ENCODE measurements at regions not wholly inside any gene's neighbourhood (a gene's known extent, or its start where the extent isn't known, plus 50 kb on each side); places are given as distances from the start of the nearest gene placed in this dataset.

- intact Hi-C loops (cut with micrococcal nuclease) (no loop called here), in situ Hi-C loops (cut with MboI; ENCODE audit: low sequenced_read_pairs) (no loop called here), dilution Hi-C loops (cut with HindIII; ENCODE audit: low sequenced_read_pairs, unreplicated experiment) (no loop called here)
- H3K56ac ChIP-seq (ENCODE audit: extremely low read depth, insufficient read depth, low read length): no peak overlapping the region
- no peak overlapping the region for H3K23ac ChIP-seq (ENCODE audit: low read depth, low read length)
- H3K27me3 ChIP-seq (ENCODE audit: control insufficient read depth, insufficient read depth, low read length): peaks cover 21% of the 10 kb centered on the region
- no peak overlapping the region for H2BK120ac ChIP-seq (ENCODE audit: low read depth, low read length)
- H2AK9ac ChIP-seq (replicated peaks; ENCODE audit: low read depth, low read length, poor library complexity): no peak overlapping the region
- no peaks in the 10 kb centered on the region for H4K20me1 ChIP-seq (ENCODE audit: insufficient read depth, low read length)
- no peak for DNase-seq
- H4K5ac ChIP-seq (ENCODE audit: low read depth, low read length): no peak overlapping the region
- H3K4me3 ChIP-seq (ENCODE audit: insufficient read depth, low read depth, low read length): no peak overlapping the region
- no peak overlapping the region for H3K27ac ChIP-seq (ENCODE audit: insufficient read depth, low read length)
- H3K9me3 ChIP-seq (ENCODE audit: control insufficient read depth, insufficient read depth, low read length): peaks cover 6% of the 10 kb centered on the region
- no peak overlapping the region for H2BK15ac ChIP-seq (ENCODE audit: low read depth, low read length)
- no peak overlapping the region for H4K91ac ChIP-seq (ENCODE audit: insufficient read depth, low read depth, low read length)
- no peak for ATAC-seq (ENCODE audit: low read depth)
- no peaks in the 10 kb centered on the region for H3K36me3 ChIP-seq (ENCODE audit: control insufficient read depth, insufficient read depth, low read length)
- CTCF ChIA-PET: no interaction called here
- H2AFZ ChIP-seq (replicated peaks; ENCODE audit: low read length, poor library complexity): no peak overlapping the region
- no peak overlapping the region for H3K18ac ChIP-seq (ENCODE audit: low read depth, low read length)
- H2BK20ac ChIP-seq (ENCODE audit: low read depth, low read length): no peak overlapping the region
- no CpG with 5 or more reads among the region's 2 CpGs for WGBS, 2 experiments (ENCODE audit: extremely low coverage in 2 of 2, insufficient read length in 1 of 2)
- H4K8ac ChIP-seq (ENCODE audit: low read depth in 2 of 2, low read length in 2 of 2): no peak overlapping the region
- H3K9me1 ChIP-seq (ENCODE audit: insufficient read depth, low read length): no peaks in the 10 kb centered on the region
- BruUV-seq (replicated peaks): no TSS peak
- H2BK5ac ChIP-seq (ENCODE audit: low read depth, low read length, poor library complexity, severe bottlenecking): no peak overlapping the region
- H2AK5ac ChIP-seq (ENCODE audit: low read depth, low read length): no peak overlapping the region
- TF ChIP-seq USF2 (IDR thresholded peaks at IDR 0.05; ENCODE audit: low read depth, low read length): no peak
- TF ChIP-seq BHLHE40 (IDR thresholded peaks at IDR 0.05; ENCODE audit: low read depth, low read length): no peak
- no peak for TF ChIP-seq RCOR1 (IDR thresholded peaks at IDR 0.05; ENCODE audit: insufficient replicate concordance, low read length)
- no peak for TF ChIP-seq MAFK (IDR thresholded peaks at IDR 0.05; ENCODE audit: low read depth, low read length)
- TF ChIP-seq RFX5 (IDR thresholded peaks at IDR 0.05; ENCODE audit: low read depth, low read length): no peak
- no peak for TF ChIP-seq MXI1 (IDR thresholded peaks at IDR 0.05; ENCODE audit: borderline replicate concordance, low read depth, low read length)
- no peak for TF ChIP-seq CEBPB (IDR thresholded peaks at IDR 0.05; ENCODE audit: low read depth, low read length)
- TF ChIP-seq CTCF (conservative IDR thresholded peaks at IDR 0.05; ENCODE audit: low read depth, low read length): no peak
- no peak for TF ChIP-seq RAD21 (IDR thresholded peaks at IDR 0.05; ENCODE audit: low read length)
- POLR2A ChIA-PET (ENCODE audit: unreplicated experiment): interaction anchor here (0.9 kb wide), 1 partner anchor 72 kb away, joined by 3 read pairs; no protein-coding TSS in a partner anchor
- H3K9ac ChIP-seq (ENCODE audit: low read depth, low read length): no peak overlapping the region
- H3K4me1 ChIP-seq (ENCODE audit: control insufficient read depth, insufficient read depth, low read length): no peaks in the 10 kb centered on the region
- H3K4ac ChIP-seq (ENCODE audit: low read depth, low read length): no peak overlapping the region
- H3K79me1 ChIP-seq (ENCODE audit: low read depth in 1 of 2, low read length in 2 of 2): no peaks in the 10 kb centered on the region
- H3K14ac ChIP-seq (replicated peaks; ENCODE audit: low read depth, low read length): no peak overlapping the region
- H3K4me2 ChIP-seq (ENCODE audit: low read depth, low read length): no peak overlapping the region
Measured at GRCh38 chr13:110784704-110785103, 71.2 kb downstream of the ING1 start.
